Liver (tissue), 3 donors: ENCODE measurements at regions not wholly inside any gene's neighbourhood (a gene's known extent, or its start where the extent isn't known, plus 50 kb on each side); places are given as distances from the start of the nearest gene placed in this dataset.

Experiments used
- CTCF ChIP-seq: fragments of 150-350 bp; IDR thresholded peaks from 2 replicates; pipeline ENCODE4 v1.5.1; 2017; ENCODE audit warnings: improper control_type of control experiment, low read depth, low read length; ENCODE audit not compliant: missing input control
- GABPA ChIP-seq, 2 donors: IDR thresholded peaks in 1 of 2; conservative IDR thresholded peaks in 1 of 2; 2 replicates each; pipeline ENCODE4 v1.6.1; 2016; ENCODE audit warnings: antibody characterized with exemption in 2 of 2, mild to moderate bottlenecking in 1 of 2, moderate library complexity in 1 of 2
- JUND ChIP-seq, 2 donors: IDR thresholded peaks; 2 replicates each; pipeline ENCODE4 v1.6.1; 2016; ENCODE audit warnings: antibody characterized with exemption in 2 of 2
- RAD21 ChIP-seq, 2 donors: IDR thresholded peaks; 2 replicates each; pipeline ENCODE4 v1.6.1; 2016; ENCODE audit warnings: antibody characterized with exemption in 2 of 2, mild to moderate bottlenecking in 2 of 2
- SP1 ChIP-seq: IDR thresholded peaks from 2 replicates; pipeline ENCODE4 v1.6.1; 2018; ENCODE audit warnings: antibody characterized with exemption, mild to moderate bottlenecking
- YY1 ChIP-seq: IDR thresholded peaks from 2 replicates; pipeline ENCODE4 v1.6.1; 2016; ENCODE audit warnings: antibody characterized with exemption, mild to moderate bottlenecking
- TF ChIP-seq, protein P1 (sequence below): IDR thresholded peaks from 2 replicates; pipeline ENCODE4 v1.6.1; 2016; ENCODE audit warnings: antibody characterized with exemption, mild to moderate bottlenecking
- donor health status: healthy.
- donor health status: healthy.

DNA sequence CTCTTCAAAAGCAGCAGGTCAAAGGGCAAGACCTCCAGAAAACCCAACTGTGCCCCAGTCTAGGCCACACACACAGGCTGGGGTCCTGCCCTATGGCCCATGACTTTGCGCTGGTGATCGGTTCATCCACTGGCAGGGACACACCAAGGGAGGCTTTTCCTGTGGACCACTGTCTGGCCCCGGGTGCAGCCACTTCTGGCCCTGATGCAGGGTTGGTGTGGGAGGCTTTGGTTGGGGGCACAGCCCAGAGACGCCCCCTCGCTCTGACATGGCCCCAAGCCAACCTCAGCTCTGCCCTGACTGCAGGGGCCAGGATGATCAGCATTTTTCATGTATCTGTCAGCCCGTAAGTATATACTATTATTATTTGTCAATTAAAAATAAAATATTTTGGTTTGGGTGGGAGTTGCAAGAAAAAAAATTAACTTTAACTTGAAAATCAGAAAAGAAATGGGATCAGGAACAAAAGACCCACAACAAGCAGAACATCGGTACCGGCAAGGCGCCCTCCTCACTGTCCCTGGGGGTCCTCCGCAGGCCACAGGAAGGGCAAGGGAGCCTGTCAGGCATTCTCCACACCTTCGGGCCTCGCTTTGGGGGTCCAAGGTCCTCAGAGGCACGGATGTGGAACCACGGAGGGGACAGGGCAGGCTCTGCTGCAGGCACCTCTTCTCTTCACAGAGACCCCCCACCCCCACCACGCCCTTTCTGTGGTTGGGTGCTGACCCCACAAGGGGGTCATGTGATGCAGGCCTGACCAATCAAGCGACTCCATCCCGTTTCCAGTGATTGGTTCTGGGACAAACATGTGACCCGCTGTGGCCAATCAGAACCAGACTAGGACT lies 181.5 kb upstream of the SFSWAP start:
- TF ChIP-seq CTCF (no peak), YY1 (no peak), JUND (IDR thresholded peaks at IDR 0.05) (no peak), GABPA (IDR thresholded peaks at IDR 0.05 in 1 of 2, conservative IDR thresholded peaks at IDR 0.05 in 1 of 2) (no peak), SP1 (no peak), RAD21 (IDR thresholded peaks at IDR 0.05) (no peak)
- TF ChIP-seq, protein P1, sequence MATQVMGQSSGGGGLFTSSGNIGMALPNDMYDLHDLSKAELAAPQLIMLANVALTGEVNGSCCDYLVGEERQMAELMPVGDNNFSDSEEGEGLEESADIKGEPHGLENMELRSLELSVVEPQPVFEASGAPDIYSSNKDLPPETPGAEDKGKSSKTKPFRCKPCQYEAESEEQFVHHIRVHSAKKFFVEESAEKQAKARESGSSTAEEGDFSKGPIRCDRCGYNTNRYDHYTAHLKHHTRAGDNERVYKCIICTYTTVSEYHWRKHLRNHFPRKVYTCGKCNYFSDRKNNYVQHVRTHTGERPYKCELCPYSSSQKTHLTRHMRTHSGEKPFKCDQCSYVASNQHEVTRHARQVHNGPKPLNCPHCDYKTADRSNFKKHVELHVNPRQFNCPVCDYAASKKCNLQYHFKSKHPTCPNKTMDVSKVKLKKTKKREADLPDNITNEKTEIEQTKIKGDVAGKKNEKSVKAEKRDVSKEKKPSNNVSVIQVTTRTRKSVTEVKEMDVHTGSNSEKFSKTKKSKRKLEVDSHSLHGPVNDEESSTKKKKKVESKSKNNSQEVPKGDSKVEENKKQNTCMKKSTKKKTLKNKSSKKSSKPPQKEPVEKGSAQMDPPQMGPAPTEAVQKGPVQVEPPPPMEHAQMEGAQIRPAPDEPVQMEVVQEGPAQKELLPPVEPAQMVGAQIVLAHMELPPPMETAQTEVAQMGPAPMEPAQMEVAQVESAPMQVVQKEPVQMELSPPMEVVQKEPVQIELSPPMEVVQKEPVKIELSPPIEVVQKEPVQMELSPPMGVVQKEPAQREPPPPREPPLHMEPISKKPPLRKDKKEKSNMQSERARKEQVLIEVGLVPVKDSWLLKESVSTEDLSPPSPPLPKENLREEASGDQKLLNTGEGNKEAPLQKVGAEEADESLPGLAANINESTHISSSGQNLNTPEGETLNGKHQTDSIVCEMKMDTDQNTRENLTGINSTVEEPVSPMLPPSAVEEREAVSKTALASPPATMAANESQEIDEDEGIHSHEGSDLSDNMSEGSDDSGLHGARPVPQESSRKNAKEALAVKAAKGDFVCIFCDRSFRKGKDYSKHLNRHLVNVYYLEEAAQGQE, result no peak
